ENCODE measurements at regions not wholly inside any gene's neighbourhood (a gene's known extent, or its start where the extent isn't known, plus 50 kb on each side); places are given as distances from the start of the nearest gene placed in this dataset.

- TF ChIP-seq REST (IDR thresholded peaks at IDR 0.05; ENCODE audit: insufficient read depth in 1 of 2, low read depth in 2 of 2, low read length in 2 of 2) (no peak), POLR2AphosphoS5 (IDR thresholded peaks at IDR 0.05; ENCODE audit: low read depth, low read length) (no peak), SIN3A (IDR thresholded peaks at IDR 0.05; ENCODE audit: borderline replicate concordance, insufficient read depth, low read length) (no peak), TAF1 (IDR thresholded peaks at IDR 0.05; ENCODE audit: borderline replicate concordance, insufficient read depth, low read length) (no peak)
Measured at GRCh38 chr15:93491291-93491690, 402.3 kb upstream of the RGMA start.

Measured in PFSK-1 (cell line).